Loucy (cell line): ENCODE measurements at regions not wholly inside any gene's neighbourhood (a gene's known extent, or its start where the extent isn't known, plus 50 kb on each side); places are given as distances from the start of the nearest gene placed in this dataset.

Source experiments
- H2AFZ ChIP-seq: fragments of 200-600 bp; sonication (generic); 2 replicates; pipeline ENCODE4 v1.6.0; 2016; ENCODE audit warnings: antibody characterized with exemption, mild to moderate bottlenecking, low read length, moderate library complexity
- H3F3A ChIP-seq: fragments of 200-600 bp; 2 replicates; pipeline ENCODE4 v1.6.0; 2016; ENCODE audit warnings: antibody characterized with exemption, low read depth, mild to moderate bottlenecking
- H3K27me3 ChIP-seq: fragments of 200-600 bp; sonication (generic); 2 replicates; pipeline ENCODE4 v1.6.1; 2014; ENCODE audit warnings: low read length, mild to moderate bottlenecking; ENCODE audit not compliant: insufficient read depth, poor library complexity, severe bottlenecking
- H3K36me3 ChIP-seq: fragments of 200-600 bp; sonication (generic); 2 replicates; pipeline ENCODE4 v1.6.1; 2016; ENCODE audit warnings: low read length; ENCODE audit not compliant: insufficient read depth
- H3K4me1 ChIP-seq: fragments of 200-600 bp; sonication (generic); 2 replicates; pipeline ENCODE4 v1.5.1; 2014; ENCODE audit warnings: low read length, mild to moderate bottlenecking; ENCODE audit not compliant: insufficient read depth, poor library complexity, severe bottlenecking
- H3K4me2 ChIP-seq: fragments of 200-600 bp; sonication (generic); 2 replicates; pipeline ENCODE4 v1.6.0; 2014; ENCODE audit warnings: antibody characterized with exemption, low read length, low read depth, mild to moderate bottlenecking; ENCODE audit not compliant: poor library complexity, severe bottlenecking
- H3K4me3 ChIP-seq: fragments of 200-600 bp; sonication (generic); 2 replicates; pipeline ENCODE4 v1.5.1; 2014; ENCODE audit warnings: low read length, mild to moderate bottlenecking, mixed read lengths; ENCODE audit not compliant: poor library complexity, severe bottlenecking
- H3K79me2 ChIP-seq: fragments of 200-600 bp; sonication (generic); 2 replicates; pipeline ENCODE4 v1.6.1; 2014; ENCODE audit warnings: low read length; ENCODE audit not compliant: insufficient read depth
- H3K9ac ChIP-seq: fragments of 200-600 bp; sonication (generic); 2 replicates; pipeline ENCODE4 v1.6.0; 2014; ENCODE audit warnings: mild to moderate bottlenecking, low read depth, low read length, moderate library complexity; ENCODE audit not compliant: poor library complexity, severe bottlenecking
- H3K9me2 ChIP-seq: fragments of 200-600 bp; sonication (generic); replicated peaks from 2 replicates; pipeline ENCODE4 v1.6.1; 2016; ENCODE audit warnings: low read depth, low read length, mixed read lengths
- H3K9me3 ChIP-seq: fragments of 200-600 bp; sonication (generic); 2 replicates; pipeline ENCODE4 v1.6.1; 2014; ENCODE audit warnings: mild to moderate bottlenecking, antibody characterized with exemption, low read length, low read depth; ENCODE audit not compliant: insufficient read depth
- H4K20me1 ChIP-seq: fragments of 200-600 bp; sonication (generic); 2 replicates; pipeline ENCODE4 v1.6.0; 2014; ENCODE audit warnings: antibody characterized with exemption, low read length, mild to moderate bottlenecking; ENCODE audit not compliant: insufficient read depth, poor library complexity, severe bottlenecking
- EZH2phosphoT487 ChIP-seq: fragments of 200-600 bp; IDR thresholded peaks from 2 replicates; pipeline ENCODE4 v1.6.1; 2018; ENCODE audit warnings: antibody characterized with exemption, mild to moderate bottlenecking, moderate library complexity, borderline replicate concordance
- TF ChIP-seq, protein P1 (sequence below): fragments of 200-600 bp; sonication (generic); conservative IDR thresholded peaks from 2 replicates; pipeline ENCODE4 v1.5.1; 2014; ENCODE audit warnings: mild to moderate bottlenecking, antibody characterized with exemption, low read length

DNA sequence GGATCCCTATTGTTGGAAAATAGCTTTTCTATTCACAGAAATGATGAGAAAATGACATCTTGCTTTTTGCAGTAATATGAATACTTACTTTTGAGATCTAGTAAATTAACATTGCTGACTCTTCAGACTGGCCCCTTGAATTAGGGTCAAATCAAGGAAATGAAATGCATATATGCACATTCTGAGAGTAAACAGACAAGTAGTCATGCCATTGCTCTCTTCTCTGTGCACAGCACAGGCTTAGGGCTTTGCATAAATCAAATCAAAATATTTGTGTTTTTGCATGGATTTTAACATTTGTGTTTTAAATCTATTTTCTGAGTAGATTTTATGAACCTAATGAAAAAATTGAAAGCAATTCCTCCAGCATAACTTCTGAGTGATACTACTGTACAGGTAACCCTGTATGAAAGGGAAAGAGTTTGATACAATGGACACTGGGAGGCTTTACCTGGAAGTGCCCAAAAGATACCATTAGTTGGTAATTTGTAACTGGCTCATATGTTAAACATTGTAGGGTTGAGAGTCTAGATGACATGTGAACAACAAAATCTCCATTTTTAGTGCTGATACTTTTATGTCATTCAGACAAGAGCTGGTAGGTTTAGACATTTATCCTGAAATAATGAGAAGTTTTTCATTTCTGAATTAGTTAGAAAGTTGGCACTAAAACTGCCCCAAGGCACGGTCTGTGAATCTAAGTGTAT is 280.2 kb upstream of the FBXO33 start:
- no peak overlapping the region for H3K4me3 ChIP-seq
- H2AFZ ChIP-seq = no peak overlapping the region
- H3K9me2 ChIP-seq = no peaks in the 10 kb centered on the region
- TF ChIP-seq EZH2phosphoT487 = no peak
- TF ChIP-seq, protein P1, sequence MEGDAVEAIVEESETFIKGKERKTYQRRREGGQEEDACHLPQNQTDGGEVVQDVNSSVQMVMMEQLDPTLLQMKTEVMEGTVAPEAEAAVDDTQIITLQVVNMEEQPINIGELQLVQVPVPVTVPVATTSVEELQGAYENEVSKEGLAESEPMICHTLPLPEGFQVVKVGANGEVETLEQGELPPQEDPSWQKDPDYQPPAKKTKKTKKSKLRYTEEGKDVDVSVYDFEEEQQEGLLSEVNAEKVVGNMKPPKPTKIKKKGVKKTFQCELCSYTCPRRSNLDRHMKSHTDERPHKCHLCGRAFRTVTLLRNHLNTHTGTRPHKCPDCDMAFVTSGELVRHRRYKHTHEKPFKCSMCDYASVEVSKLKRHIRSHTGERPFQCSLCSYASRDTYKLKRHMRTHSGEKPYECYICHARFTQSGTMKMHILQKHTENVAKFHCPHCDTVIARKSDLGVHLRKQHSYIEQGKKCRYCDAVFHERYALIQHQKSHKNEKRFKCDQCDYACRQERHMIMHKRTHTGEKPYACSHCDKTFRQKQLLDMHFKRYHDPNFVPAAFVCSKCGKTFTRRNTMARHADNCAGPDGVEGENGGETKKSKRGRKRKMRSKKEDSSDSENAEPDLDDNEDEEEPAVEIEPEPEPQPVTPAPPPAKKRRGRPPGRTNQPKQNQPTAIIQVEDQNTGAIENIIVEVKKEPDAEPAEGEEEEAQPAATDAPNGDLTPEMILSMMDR = no peak
- no peaks in the 10 kb centered on the region for H3K79me2 ChIP-seq
- H3K27me3 ChIP-seq = no peaks in the 10 kb centered on the region
- peaks cover 3% of the 10 kb centered on the region; the same call in 1 of the 2 replicates for H3K9me3 ChIP-seq
- H3K9ac ChIP-seq = no peak overlapping the region
- no peaks in the 10 kb centered on the region for H3F3A ChIP-seq
- no peak overlapping the region for H3K4me2 ChIP-seq
- H4K20me1 ChIP-seq = no peaks in the 10 kb centered on the region
- H3K36me3 ChIP-seq = no peaks in the 10 kb centered on the region; the same call in 1 of the 2 replicates
- H3K4me1 ChIP-seq = no peaks in the 10 kb centered on the region

DNA sequence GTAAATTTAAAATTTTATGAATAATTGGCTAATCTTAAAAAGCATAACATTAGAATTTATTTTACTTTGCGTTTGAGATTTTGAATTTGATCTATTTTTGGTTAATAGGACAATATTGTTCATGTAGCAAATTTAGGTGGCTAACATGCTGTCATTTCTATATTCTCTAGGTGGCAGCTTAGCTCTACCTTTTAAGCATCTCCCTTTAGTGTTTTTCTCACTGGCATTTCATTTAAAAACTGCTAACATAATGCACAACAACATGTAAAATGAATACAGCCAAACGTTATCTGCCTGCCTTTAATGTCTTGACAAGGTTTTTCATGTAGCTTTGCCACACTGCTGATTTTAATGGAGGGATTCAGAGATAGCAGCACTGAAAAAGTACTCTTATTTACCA is 272.4 kb upstream of the FBXO33 start:
- Histone ChIP-seq H3K9me3 (no peaks in the 10 kb centered on the region), H2AFZ (no peak overlapping the region), H3K9me2 (no peaks in the 10 kb centered on the region), H3K4me3 (no peak overlapping the region), H3K27me3 (no peaks in the 10 kb centered on the region), H3K36me3 (no peaks in the 10 kb centered on the region), H3K4me1 (no peaks in the 10 kb centered on the region), H4K20me1 (no peaks in the 10 kb centered on the region), H3K4me2 (no peak overlapping the region), H3K9ac (no peak overlapping the region), H3F3A (no peaks in the 10 kb centered on the region), H3K79me2 (no peaks in the 10 kb centered on the region)
- no peak for TF ChIP-seq EZH2phosphoT487
- TF ChIP-seq, protein P1 = no peak

DNA sequence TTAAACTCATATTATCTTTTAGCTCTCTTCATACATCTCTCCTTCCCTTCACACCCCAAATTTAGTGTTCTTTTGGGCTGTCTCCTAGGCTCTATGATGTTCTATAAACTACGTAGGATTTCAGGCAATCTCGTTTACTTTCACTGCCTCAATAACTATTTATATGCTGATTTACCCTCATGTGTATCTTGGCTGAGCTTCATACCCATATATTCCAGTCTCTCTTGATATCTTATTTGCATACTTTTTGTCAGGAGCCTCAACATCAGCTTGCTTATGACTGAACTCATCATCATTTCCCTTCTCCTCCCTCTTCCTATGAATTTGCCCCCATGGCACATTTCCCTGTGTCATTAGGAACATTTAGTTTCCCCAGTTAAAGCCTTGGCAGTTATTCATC is 262.1 kb upstream of the FBXO33 start:
- no peak overlapping the region for H3K9ac ChIP-seq
- H3K4me2 ChIP-seq = no peak overlapping the region
- no peaks in the 10 kb centered on the region for H4K20me1 ChIP-seq
- TF ChIP-seq, protein P1 = no peak
- no peak for TF ChIP-seq EZH2phosphoT487
- peaks cover 3% of the 10 kb centered on the region; the same call in 1 of the 2 replicates for H3K9me3 ChIP-seq
- no peaks in the 10 kb centered on the region for H3K79me2 ChIP-seq
- H3F3A ChIP-seq = no peaks in the 10 kb centered on the region
- H3K27me3 ChIP-seq = no peaks in the 10 kb centered on the region
- H2AFZ ChIP-seq = no peak overlapping the region
- H3K9me2 ChIP-seq = no peaks in the 10 kb centered on the region
- H3K36me3 ChIP-seq = no peaks in the 10 kb centered on the region
- H3K4me3 ChIP-seq = no peak overlapping the region
- no peaks in the 10 kb centered on the region for H3K4me1 ChIP-seq
